ENCODE measurements at regions not wholly inside any gene's neighbourhood (a gene's known extent, or its start where the extent isn't known, plus 50 kb on each side); places are given as distances from the start of the nearest gene placed in this dataset.

DNA sequence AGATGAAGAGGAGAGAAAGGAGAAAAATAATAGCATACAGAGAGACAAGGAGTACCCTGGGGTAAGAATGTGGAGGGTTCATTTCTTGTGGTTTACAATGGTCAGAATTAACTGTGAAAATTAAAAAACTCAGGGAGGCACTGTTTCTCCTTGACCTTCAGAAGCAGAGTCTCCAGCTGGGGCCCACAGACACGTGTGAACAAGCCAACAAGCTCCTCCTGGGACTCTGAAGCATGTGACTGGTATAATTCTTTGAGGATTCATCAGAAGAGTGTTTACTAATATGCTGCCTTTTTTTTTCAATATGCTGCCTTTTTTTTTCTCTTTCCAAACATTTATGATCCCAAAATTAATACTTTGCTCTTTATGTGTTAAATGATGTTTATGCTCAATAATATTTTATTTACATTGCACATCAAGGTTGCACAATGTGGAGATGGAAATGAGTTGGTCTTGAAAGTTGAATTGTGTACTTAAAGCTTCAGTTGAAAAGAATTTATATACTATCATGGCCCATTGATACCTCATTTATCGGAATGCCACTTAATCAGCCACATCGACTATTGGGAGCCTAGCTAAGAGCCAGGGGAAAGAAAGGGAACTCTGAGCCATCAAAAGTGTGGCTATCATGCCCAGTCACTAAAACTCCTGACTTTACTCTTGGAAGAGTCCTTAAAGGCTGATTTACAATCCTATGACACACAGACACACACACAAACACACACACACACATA lies 134.7 kb upstream of the RHOBTB1 start:
- TF ChIP-seq, protein P1, sequence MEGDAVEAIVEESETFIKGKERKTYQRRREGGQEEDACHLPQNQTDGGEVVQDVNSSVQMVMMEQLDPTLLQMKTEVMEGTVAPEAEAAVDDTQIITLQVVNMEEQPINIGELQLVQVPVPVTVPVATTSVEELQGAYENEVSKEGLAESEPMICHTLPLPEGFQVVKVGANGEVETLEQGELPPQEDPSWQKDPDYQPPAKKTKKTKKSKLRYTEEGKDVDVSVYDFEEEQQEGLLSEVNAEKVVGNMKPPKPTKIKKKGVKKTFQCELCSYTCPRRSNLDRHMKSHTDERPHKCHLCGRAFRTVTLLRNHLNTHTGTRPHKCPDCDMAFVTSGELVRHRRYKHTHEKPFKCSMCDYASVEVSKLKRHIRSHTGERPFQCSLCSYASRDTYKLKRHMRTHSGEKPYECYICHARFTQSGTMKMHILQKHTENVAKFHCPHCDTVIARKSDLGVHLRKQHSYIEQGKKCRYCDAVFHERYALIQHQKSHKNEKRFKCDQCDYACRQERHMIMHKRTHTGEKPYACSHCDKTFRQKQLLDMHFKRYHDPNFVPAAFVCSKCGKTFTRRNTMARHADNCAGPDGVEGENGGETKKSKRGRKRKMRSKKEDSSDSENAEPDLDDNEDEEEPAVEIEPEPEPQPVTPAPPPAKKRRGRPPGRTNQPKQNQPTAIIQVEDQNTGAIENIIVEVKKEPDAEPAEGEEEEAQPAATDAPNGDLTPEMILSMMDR (conservative IDR thresholded peaks at IDR 0.05; ENCODE audit: low read depth, low read length) = no peak
- TF ChIP-seq EZH2 (IDR thresholded peaks at IDR 0.05; ENCODE audit: low read length, unreplicated experiment) (no peak), EZH2phosphoT487 (IDR thresholded peaks at IDR 0.05; ENCODE audit: borderline replicate concordance, low read length) (no peak)
